HT1080 (cell line): ENCODE measurements at regions not wholly inside any gene's neighbourhood (a gene's known extent, or its start where the extent isn't known, plus 50 kb on each side); places are given as distances from the start of the nearest gene placed in this dataset.
"Not testable (repeated sequence)": the region's sequence is repeated elsewhere in the genome, so short reads cannot be mapped to it uniquely, and the experiment has no call there.

Experiments used
- DNase-seq: peaks from one replicate; pipeline ENCODE4 v3.0.0-alpha.2; 2015; ENCODE audit warnings: low read depth

GRCh38 chrX:45508454-45508853, 307.8 kb upstream of the DIPK2B start:
- peak; percentile 67 for DNase-seq

DNA sequence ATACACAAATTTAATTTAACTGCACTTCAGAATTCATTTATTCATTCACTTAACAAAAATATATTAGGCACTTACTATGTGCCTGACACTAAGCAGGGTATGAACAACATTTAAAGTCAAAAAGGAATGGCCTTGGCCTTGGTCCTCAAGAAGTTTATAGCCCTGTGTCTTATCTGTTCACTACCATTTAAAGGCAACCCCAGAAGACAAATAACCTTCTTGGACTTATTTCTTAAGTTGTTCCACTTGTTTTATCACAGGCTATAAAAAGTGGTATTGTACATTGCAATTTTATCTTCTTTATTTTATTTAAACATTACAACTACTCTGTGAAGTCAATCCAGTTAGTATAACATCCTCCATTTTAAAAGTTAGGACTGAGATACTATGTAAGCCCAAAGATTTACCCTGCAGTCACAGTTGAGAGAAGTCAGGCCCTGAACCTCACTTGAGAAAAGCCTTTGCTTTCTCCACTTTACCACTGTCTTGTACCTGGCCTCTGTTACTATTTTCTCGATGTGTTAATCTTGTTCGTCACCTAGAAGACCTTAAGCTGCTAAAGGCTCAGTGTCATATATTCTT, 305.6 kb upstream of the DIPK2B start:
- DNase-seq = no peak

GRCh38 chrX:45505214-45505613, 304.5 kb upstream of the DIPK2B start:
- DNase-seq = peak; percentile 68

GRCh38 chrX:45503787-45504362, 303.2 kb upstream of the DIPK2B start:
- DNase-seq = not testable (repeated sequence)

DNA sequence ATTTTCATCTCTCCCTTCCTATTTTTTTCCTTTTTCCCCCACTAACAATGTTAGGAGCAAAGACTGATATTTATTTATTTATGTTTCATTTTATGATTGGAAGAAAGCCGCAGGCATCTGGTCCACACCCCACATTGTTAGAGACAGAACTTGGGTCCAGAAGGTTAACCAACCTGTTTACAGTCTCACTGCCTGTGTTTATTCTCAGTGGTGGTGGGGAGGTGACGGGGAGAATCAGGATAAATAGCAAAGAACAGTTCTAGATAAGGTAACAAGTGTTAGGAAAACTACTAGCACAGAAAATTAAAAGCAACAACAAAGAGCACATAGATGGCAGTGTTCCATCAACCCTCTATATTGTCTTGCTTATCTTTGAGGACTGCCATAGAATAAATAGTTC, 301.7 kb upstream of the DIPK2B start:
- DNase-seq = no peak

DNA sequence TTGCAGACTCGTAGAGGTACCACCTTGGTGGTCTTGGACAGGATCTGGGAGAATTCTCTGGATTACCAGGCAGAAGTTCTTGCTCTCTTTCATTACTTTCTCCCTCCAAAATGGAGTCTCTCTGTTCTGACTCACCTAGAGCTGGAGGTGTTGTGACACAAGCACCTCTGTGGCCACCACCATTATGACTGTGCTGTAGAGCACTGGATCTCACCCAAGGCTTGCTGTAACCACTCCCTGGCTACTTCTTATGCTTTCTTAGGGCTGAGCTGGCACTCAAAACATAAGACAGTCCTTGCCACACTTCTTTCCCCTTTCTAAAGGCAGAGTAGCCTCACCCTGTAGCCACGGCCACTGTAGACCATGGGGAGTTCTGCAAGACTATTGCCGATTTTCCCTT, 296.6 kb upstream of the DIPK2B start:
- DNase-seq = peak; percentile 36

DNA sequence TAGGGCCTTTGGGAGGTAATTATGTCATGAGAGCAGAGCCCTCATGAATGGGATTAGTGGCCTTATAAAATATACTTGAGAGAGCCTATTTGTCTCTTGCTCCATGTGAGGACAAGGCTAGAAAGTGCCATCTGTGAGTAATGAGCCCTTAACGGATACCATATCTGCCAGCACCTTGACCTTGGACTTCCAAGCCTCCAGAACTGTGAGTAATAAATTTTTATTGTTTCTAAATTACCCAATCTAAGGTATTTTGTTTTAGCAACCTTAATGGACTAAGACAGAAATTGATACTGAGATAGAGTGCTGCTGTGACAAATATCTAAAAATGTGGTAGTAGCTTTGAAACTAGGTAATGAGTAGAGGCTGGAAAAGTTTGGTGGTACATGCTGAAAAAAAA, 285.0 kb upstream of the DIPK2B start:
- DNase-seq = no peak

DNA sequence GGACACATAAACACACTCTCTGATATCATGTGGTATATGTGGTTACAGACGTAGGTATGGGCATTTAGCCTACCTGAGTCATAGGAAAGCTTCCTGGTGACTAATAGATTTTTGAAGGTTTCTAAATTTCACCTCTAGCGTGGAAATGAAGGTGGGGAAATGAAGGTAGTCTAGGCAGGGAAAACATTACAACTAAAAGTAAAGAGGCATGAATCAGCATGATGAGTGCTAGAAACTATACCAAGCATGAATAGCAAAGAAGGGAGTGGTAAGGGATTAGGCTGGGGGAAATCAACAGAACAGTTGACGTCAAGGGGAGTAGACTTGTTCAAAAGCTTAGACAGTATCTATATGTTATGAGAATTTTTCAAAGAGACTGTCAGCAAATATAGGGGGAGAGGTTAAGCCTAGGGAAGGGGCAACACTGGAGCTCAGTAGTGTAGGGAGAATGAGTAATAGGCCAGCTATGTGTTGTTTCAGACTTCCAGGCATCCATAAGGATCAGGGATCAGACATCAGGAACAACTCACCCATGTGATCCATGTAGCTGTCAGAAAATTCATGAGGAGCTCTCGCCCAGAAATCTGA, 279.3 kb upstream of the DIPK2B start:
- DNase-seq = peak; percentile 98

DNA sequence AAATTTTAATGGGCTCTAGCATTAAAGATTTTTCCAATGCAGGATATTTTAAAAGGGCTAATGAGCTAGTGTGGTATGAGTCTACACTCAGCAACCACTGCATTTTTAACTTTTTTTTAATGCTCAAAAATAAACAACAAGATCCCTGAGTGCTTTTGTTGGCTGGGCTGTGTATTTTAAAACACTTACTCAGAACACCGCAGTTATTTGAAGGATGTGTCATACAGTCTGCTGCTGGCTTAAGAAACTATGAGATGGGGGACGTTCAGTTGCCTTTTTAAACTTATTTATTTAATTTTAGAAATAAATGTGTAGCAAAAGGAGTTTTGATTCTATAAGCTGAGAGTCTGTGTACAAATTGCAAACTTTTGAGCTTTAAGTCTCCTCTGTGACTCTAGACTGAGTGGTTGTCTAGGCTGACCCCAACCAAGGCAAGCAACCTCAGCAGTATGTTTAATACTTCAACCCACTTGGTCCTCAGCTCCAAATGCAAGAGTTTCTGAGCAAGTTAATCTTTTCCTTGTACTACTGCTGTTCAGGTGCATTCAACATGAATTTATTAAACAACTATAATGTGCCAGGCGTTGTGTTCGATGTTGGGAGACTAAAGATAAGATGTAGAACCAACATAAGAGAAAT, 278.6 kb upstream of the DIPK2B start:
- DNase-seq = peak; percentile 91

GRCh38 chrX:45472968-45473367, 272.3 kb upstream of the DIPK2B start:
- peak; percentile 77 for DNase-seq

GRCh38 chrX:45467537-45467936, 266.9 kb upstream of the DIPK2B start:
- not testable (repeated sequence) for DNase-seq

- not testable (repeated sequence) for DNase-seq
Measured at GRCh38 chrX:45455732-45456131, 255.1 kb upstream of the DIPK2B start.

DNA sequence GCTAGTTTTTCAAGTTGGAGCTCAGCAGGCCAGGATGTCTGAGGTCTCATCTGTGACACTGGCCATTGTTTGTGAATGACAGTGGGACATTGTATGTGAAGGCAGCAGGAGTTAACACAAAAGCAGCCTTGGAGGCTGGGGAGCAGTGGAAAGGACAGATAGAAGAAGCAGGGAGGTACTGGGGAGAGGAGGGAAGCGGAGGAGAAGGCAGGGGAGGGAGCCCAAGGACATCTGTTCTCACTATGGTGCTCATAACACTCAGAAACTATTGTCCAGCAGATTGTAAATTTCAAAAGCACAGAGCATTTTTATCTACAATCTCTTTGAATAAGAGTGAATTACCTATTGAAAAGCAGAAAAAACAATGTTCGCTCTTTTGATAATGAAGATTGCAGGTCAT, 253.6 kb upstream of the DIPK2B start:
- DNase-seq = no peak

GRCh38 chrX:45449982-45450381, 249.3 kb upstream of the DIPK2B start:
- DNase-seq = no peak

DNA sequence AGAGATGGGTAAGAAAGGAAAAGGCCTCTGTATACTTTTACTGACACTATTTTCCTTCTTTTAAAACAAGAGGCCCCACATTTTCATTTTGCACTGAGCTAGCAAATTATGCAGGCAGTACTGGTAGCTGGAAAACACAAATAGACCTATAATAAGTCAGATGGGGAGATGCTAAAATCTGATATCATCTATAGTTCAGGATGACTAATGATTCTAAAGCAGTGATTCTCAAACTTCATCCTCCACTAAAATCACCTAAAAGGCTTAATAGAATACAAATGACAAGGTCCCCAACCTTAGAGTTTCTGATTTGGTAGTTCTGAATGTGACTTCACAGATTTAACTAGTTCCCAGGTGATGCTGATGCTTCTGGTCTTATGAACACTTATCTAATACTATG, 247.3 kb upstream of the DIPK2B start:
- DNase-seq = no peak

- DNase-seq = no peak
Measured at GRCh38 chrX:45447331-45447730, 246.7 kb upstream of the DIPK2B start.

DNA sequence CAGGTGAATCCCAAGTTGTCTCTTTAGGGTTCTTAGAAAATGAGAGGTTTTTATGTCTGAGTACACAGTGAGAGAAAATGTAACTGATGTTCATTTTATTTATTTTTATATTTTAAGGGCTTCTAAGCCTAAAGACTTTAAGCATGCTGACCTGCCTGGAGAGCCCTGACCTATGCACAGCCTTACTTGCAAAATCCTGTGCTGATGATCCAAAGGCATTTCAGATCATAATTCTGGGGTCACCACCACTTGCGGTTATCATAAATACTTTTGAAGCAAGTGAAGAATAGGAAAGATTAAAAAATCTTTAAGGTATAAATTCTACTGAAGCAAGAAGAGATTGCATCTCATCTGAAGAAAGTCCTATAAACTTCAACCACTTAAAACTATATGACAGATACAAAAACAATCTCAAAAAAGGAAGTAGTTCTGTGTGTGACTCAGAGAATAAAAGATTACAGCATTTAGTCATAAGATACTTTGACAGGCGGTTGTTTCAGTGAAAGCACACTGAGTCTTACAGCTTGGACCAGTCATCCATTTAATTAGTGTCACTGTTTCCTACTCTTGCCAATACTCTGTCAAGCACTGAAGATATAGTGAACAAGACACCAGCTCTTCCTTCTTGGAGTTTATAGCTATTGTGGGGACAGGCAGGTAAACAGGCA, 245.2 kb upstream of the DIPK2B start:
- DNase-seq = peak; percentile 89

GRCh38 chrX:45437186-45437585, 236.5 kb upstream of the DIPK2B start:
- no peak for DNase-seq

- no peak for DNase-seq
Measured at GRCh38 chrX:45435481-45435880, 234.8 kb upstream of the DIPK2B start.

DNA sequence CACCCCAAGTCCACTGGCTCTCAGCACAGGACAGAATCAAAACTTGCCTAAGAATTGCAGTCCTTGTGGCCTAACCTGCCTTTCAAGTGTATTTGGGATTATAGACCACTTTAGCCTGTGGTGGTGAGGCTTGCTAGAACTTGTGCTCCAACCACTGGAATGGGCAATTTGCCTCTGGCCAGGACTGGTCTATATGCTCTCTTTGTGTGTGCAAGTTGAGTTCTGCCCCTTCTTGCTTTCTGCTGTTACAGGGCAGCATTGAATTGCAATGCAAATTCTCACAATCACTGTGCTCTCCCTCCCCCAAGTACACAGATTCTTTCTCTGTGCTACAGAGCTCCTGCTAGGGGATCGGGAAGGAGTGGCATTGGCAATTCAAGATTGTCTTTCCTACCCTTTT, 233.6 kb upstream of the DIPK2B start:
- DNase-seq = no peak

DNA sequence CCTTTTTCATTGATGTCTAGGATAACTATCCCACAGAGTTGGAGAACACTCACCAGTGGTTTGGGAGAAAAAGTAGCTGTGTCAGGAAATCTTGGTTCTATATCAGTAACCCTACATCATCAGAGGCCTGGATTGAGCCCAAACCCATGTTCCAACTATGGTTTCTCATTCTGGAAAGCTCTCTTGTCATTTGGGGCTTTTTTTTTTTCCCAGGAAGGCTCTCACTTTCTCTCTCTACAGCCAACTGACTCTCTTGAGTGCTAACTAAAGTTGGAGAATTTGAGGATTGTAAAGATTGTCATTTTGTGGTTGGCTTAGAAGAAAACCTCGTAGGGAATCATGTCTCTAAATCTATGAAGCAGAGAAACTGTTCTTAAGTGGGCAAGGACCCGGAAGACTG, 228.2 kb upstream of the DIPK2B start:
- no peak for DNase-seq

DNA sequence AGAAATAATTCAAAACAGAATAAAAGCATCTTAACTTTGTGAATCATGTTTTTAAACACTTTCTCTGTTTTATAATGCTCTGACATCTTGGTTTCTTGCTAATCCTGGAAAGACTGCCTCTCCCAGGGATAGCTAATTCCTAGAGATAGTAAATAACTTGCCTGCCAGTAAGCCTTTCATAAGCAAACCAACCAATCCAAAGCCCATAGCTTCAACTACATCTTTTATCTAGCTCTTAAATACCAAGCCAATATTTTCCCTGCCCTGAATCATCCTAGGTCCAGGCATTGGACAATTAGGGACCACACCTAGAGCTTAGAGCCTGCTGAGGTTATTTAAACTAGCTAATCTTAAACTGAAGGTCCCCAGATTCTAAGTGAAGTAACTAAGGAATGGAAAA, 223.7 kb upstream of the DIPK2B start:
- DNase-seq = no peak
